Panc1 (cell line): ENCODE measurements at regions not wholly inside any gene's neighbourhood (a gene's known extent, or its start where the extent isn't known, plus 50 kb on each side); places are given as distances from the start of the nearest gene placed in this dataset.

Experiments used
- ATAC-seq: fragments of 200-7000 bp; cut with Tn5 transposase; 2 replicates; pipeline ENCODE4 v1.9.1; 2020; ENCODE audit warnings: mild to moderate bottlenecking, moderate library complexity
- BruUV-seq: library from RNA; stranded (reverse); fragments of 400-500 nt; replicated peaks from 2 replicates; lab custom pipeline; 2021; lab: Mats Ljungman, UMichigan
- CTCF ChIA-PET: fragments of 300-600 bp; sonication (Branson Sonifier 250); formaldehyde crosslinking; loops from one replicate; lab custom pipeline; 2022; ENCODE audit warnings: antibody characterized with exemption; lab: Charles Lee
- POLR2A ChIA-PET: fragments of 300-600 bp; sonication (Branson Sonifier 250); formaldehyde crosslinking; loops from one replicate; lab custom pipeline; 2022; ENCODE audit warnings: antibody characterized with exemption; lab: Charles Lee
- DNase-seq: peaks from one replicate; pipeline ENCODE4 v3.0.0-alpha.2; 2010; ENCODE audit warnings: low read depth, low spot score
- H3K27ac ChIP-seq: 2 replicates; pipeline ENCODE4 v1.5.1; 2011; ENCODE audit warnings: mild to moderate bottlenecking, low read length, inconsistent platforms
- H3K27me3 ChIP-seq: fragments of 200-500 bp; sonication (Bioruptor generic); 2 replicates; pipeline ENCODE4 v1.6.0; 2014; ENCODE audit warnings: low read length, inconsistent platforms; ENCODE audit not compliant: control insufficient read depth, insufficient read depth
- H3K36me3 ChIP-seq: fragments of 200-500 bp; sonication (Bioruptor generic); 2 replicates; pipeline ENCODE4 v1.5.1; 2014; ENCODE audit warnings: inconsistent platforms, mild to moderate bottlenecking, low read length, moderate library complexity; ENCODE audit not compliant: control insufficient read depth, insufficient read depth
- H3K4me1 ChIP-seq: 2 replicates; pipeline ENCODE4 v1.5.1; 2011; ENCODE audit warnings: inconsistent platforms, mild to moderate bottlenecking, low read length, moderate library complexity; ENCODE audit not compliant: control insufficient read depth, insufficient read depth
- H3K4me3 ChIP-seq, 2 experiments: 2 replicates each; pipeline ENCODE4 v1.5.1; 2011 to 2012; ENCODE audit warnings: low read depth in 2 of 2, low read length in 2 of 2, mild to moderate bottlenecking in 2 of 2, inconsistent platforms in 1 of 2, moderate library complexity in 1 of 2
- H3K9me3 ChIP-seq: fragments of 200-500 bp; sonication (Bioruptor generic); 2 replicates; pipeline ENCODE4 v1.5.1; 2014; ENCODE audit warnings: low read depth, mild to moderate bottlenecking, inconsistent platforms, low read length, moderate library complexity; ENCODE audit not compliant: control insufficient read depth, insufficient read depth
- CTCF ChIP-seq: fragments of 450-650 bp; IDR thresholded peaks from 2 replicates; pipeline ENCODE4 v1.5.1; 2017; ENCODE audit warnings: mild to moderate bottlenecking
- POLR2AphosphoS5 ChIP-seq: IDR thresholded peaks from 2 replicates; pipeline ENCODE4 v1.6.1; 2012; ENCODE audit warnings: mild to moderate bottlenecking, low read depth, low read length, moderate library complexity
- REST ChIP-seq, 2 experiments: IDR thresholded peaks; 2 replicates each; pipeline ENCODE4 v1.6.1; 2011 to 2012; ENCODE audit warnings: low read depth in 2 of 2, control low read depth in 1 of 2, low read length in 1 of 2, mild to moderate bottlenecking in 1 of 2, moderate library complexity in 1 of 2; ENCODE audit not compliant: insufficient read depth in 1 of 2
- SIN3A ChIP-seq: IDR thresholded peaks from 2 replicates; pipeline ENCODE4 v1.6.1; 2012; ENCODE audit warnings: low read depth, mild to moderate bottlenecking, low read length, moderate library complexity, borderline replicate concordance; ENCODE audit not compliant: insufficient read depth
- TCF7L2 ChIP-seq: IDR thresholded peaks from 2 replicates; pipeline ENCODE4 v1.6.1; 2011; ENCODE audit warnings: mild to moderate bottlenecking, low read depth, low read length, inconsistent platforms
- in situ Hi-C: cut with HindIII; loops from 2 replicates; pipeline ENCODE4 v1.10.0; 2016; ENCODE audit warnings: low sequenced_read_pairs, low pct_unique_long_range_greater_than_20kb
- intact Hi-C: fragments of 100-400 bp; cut with micrococcal nuclease; formaldehyde crosslinking; loops from one replicate; pipeline ENCODE4 v1.10.0; 2022; ENCODE audit not compliant: unreplicated experiment

- Histone ChIP-seq H3K27ac (no peak overlapping the region), H3K4me3 (no peak overlapping the region), H3K4me1 (no peaks in the 10 kb centered on the region), H3K27me3 (no peaks in the 10 kb centered on the region), H3K9me3 (no peaks in the 10 kb centered on the region), H3K36me3 (no peaks in the 10 kb centered on the region)
- ChIA-PET POLR2A (no interaction called here), CTCF (no interaction called here)
- in situ Hi-C loops (no loop called here), intact Hi-C loops (no loop called here)
- no peak for DNase-seq
- no TSS peak for BruUV-seq
- ATAC-seq, result no peak
- no peak for TF ChIP-seq REST (IDR thresholded peaks at IDR 0.05; ENCODE audit: insufficient read depth in 1 of 2, low read depth in 2 of 2, low read length in 1 of 2)
- no peak for TF ChIP-seq POLR2AphosphoS5
- TF ChIP-seq TCF7L2, result no peak
These were observed 523.2 kb downstream of the GATA3 start for GRCh38 chr10:8577686-8578085.

- no TSS peak for BruUV-seq
- ATAC-seq, result no peak
- in situ Hi-C loops, result no loop called here
- H3K27me3 ChIP-seq, result no peaks in the 10 kb centered on the region
- intact Hi-C loops, result no loop called here
- H3K36me3 ChIP-seq, result no peaks in the 10 kb centered on the region
- TF ChIP-seq CTCF (no peak), TCF7L2 (no peak), SIN3A (no peak)
- ChIA-PET POLR2A (no interaction called here), CTCF (no interaction called here)
- no peak overlapping the region for H3K4me3 ChIP-seq
- H3K9me3 ChIP-seq, result no peaks in the 10 kb centered on the region
- H3K27ac ChIP-seq, result no peak overlapping the region
- no peaks in the 10 kb centered on the region for H3K4me1 ChIP-seq
- DNase-seq, result no peak
These were observed 527.2 kb downstream of the GATA3 start for GRCh38 chr10:8581521-8582225.

GRCh38 chr10:8583096-8583495 is 528.6 kb downstream of the GATA3 start:
- H3K9me3 ChIP-seq, result no peaks in the 10 kb centered on the region
- no peak for TF ChIP-seq POLR2AphosphoS5
- TF ChIP-seq TCF7L2, result no peak
- TF ChIP-seq SIN3A, result no peak
- TF ChIP-seq CTCF, result no peak
- no peak for TF ChIP-seq REST (IDR thresholded peaks at IDR 0.05; ENCODE audit: insufficient read depth in 1 of 2, low read depth in 2 of 2, low read length in 1 of 2)
- H3K27ac ChIP-seq, result no peak overlapping the region
- DNase-seq, result no peak
- in situ Hi-C loops (no loop called here), intact Hi-C loops (no loop called here)
- no peaks in the 10 kb centered on the region for H3K4me1 ChIP-seq
- H3K27me3 ChIP-seq, result no peaks in the 10 kb centered on the region
- ChIA-PET POLR2A (no interaction called here), CTCF (no interaction called here)
- no peaks in the 10 kb centered on the region for H3K36me3 ChIP-seq
- H3K4me3 ChIP-seq, result no peak overlapping the region
- no peak for ATAC-seq
- BruUV-seq, result no TSS peak
